Keratinocyte (primary cell): ENCODE measurements at regions not wholly inside any gene's neighbourhood (a gene's known extent, or its start where the extent isn't known, plus 50 kb on each side); places are given as distances from the start of the nearest gene placed in this dataset.

Source experiments
- DNase-seq: peaks from one replicate; pipeline ENCODE4 v3.0.0-alpha.2; 2011; ENCODE audit warnings: low read depth, missing footprints, low spot score
- FAIRE-seq: peaks from 2 replicates; lab custom pipeline; 2011; peaks lifted over from hg19 to GRCh38; lab: Jason Lieb, UNC
- H2AFZ ChIP-seq: 2 replicates; pipeline ENCODE4 v1.6.0; 2012; ENCODE audit warnings: low read length, control low read depth, inconsistent platforms; ENCODE audit not compliant: control insufficient read depth
- H3K27ac ChIP-seq: 2 replicates; pipeline ENCODE4 v1.5.1; 2011; ENCODE audit warnings: low read length; ENCODE audit not compliant: control insufficient read depth, insufficient read depth
- H3K27me3 ChIP-seq: 3 replicates; pipeline ENCODE4 v1.6.0; 2011; ENCODE audit warnings: low read length; ENCODE audit not compliant: control insufficient read depth, insufficient read depth; ENCODE audit errors: extremely low read depth
- H3K36me3 ChIP-seq, 2 experiments: 2 replicates in 1 of 2; 3 replicates in 1 of 2; pipeline ENCODE4 v1.5.1; 2011; ENCODE audit warnings: low read length in 2 of 2, mild to moderate bottlenecking in 1 of 2; ENCODE audit not compliant: control insufficient read depth in 2 of 2, insufficient read depth in 2 of 2; ENCODE audit errors: extremely low read depth in 1 of 2
- H3K4me1 ChIP-seq: 3 replicates; pipeline ENCODE4 v1.5.1; 2011; ENCODE audit warnings: low read length; ENCODE audit not compliant: control insufficient read depth, insufficient read depth; ENCODE audit errors: extremely low read depth
- H3K4me2 ChIP-seq: 3 replicates; pipeline ENCODE4 v1.6.0; 2011; ENCODE audit warnings: low read depth, low read length; ENCODE audit not compliant: control insufficient read depth, insufficient read depth; ENCODE audit errors: extremely low read depth
- H3K4me3 ChIP-seq, 3 experiments: fragments of 200-600 bp in 1 of 3; sonication (generic) in 1 of 3; 2 replicates in 2 of 3; 3 replicates in 1 of 3; pipeline ENCODE4 v1.5.1; 2011 to 2016; ENCODE audit warnings: low read length in 3 of 3, mild to moderate bottlenecking in 3 of 3, control low read depth in 2 of 3, inconsistent platforms in 1 of 3, low read depth in 1 of 3, mixed read lengths in 1 of 3, mixed run types in 1 of 3, moderate library complexity in 1 of 3; ENCODE audit not compliant: control insufficient read depth in 2 of 3, insufficient read depth in 2 of 3; ENCODE audit errors: extremely low read depth in 1 of 3
- H3K79me2 ChIP-seq: 2 replicates; pipeline ENCODE4 v1.6.0; 2012; ENCODE audit warnings: low read length; ENCODE audit not compliant: control insufficient read depth, insufficient read depth
- H3K9ac ChIP-seq: 3 replicates; pipeline ENCODE4 v1.6.0; 2011; ENCODE audit warnings: low read length; ENCODE audit not compliant: control insufficient read depth, insufficient read depth; ENCODE audit errors: extremely low read depth
- H3K9me1 ChIP-seq: 3 replicates; pipeline ENCODE4 v1.6.0; 2011; ENCODE audit warnings: low read length; ENCODE audit not compliant: control insufficient read depth, insufficient read depth; ENCODE audit errors: extremely low read depth
- H3K9me3 ChIP-seq: 2 replicates; pipeline ENCODE4 v1.5.1; 2012; ENCODE audit warnings: low read depth, low read length; ENCODE audit not compliant: control insufficient read depth
- H4K20me1 ChIP-seq: 3 replicates; pipeline ENCODE4 v1.6.0; 2011; ENCODE audit warnings: low read length; ENCODE audit not compliant: control insufficient read depth, insufficient read depth; ENCODE audit errors: extremely low read depth
- CTCF ChIP-seq, 3 experiments: IDR thresholded peaks in 1 of 3; conservative IDR thresholded peaks in 1 of 3; optimal IDR thresholded peaks in 1 of 3; 2 replicates in 2 of 3; 3 replicates in 1 of 3; pipeline versions ENCODE3 to v1.5.1; 2011; ENCODE audit warnings: low read length in 3 of 3, mild to moderate bottlenecking in 3 of 3, moderate library complexity in 2 of 3, control low read depth in 1 of 3, inconsistent platforms in 1 of 3; ENCODE audit not compliant: insufficient read depth in 2 of 3; ENCODE audit errors: extremely low read depth in 1 of 3
- EZH2 ChIP-seq: IDR thresholded peaks from one replicate; pipeline ENCODE4 v1.6.1; 2012; ENCODE audit warnings: inconsistent platforms, mild to moderate bottlenecking, low read length, moderate library complexity
- dilution Hi-C: fragments of 300-500 bp; cut with MboI; formaldehyde crosslinking; loops from one replicate; pipeline ENCODE4 v1.7.0; 2020; ENCODE audit warnings: low sequenced_read_pairs; ENCODE audit not compliant: extremely low pct_ligation_motif_present

DNA sequence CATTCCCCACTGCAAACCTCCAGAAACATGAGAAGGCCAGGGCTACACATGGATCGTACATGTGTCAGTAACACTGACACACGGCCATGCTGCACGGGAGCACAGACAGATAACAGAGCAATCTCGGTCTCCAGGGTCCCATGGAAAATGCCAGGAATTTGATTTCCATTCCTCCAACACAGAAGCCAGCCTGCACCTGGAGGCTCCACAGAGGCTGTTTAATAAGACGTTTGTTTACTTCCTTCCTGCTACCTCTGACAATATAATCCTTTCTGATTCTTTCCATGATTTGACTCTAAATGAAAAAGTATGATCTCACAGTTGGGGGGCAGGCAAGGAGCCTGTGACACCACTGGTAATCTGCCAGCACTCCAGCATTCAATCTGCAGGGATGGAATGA is 210.9 kb upstream of the DDX18 start:
- dilution Hi-C loops = no loop called here
- no peak overlapping the region for H2AFZ ChIP-seq
- H4K20me1 ChIP-seq = no peaks in the 10 kb centered on the region
- H3K9ac ChIP-seq = no peak overlapping the region
- no peak overlapping the region for H3K4me3 ChIP-seq
- no peaks in the 10 kb centered on the region for H3K9me3 ChIP-seq
- no peak for DNase-seq
- no peaks in the 10 kb centered on the region for H3K79me2 ChIP-seq
- H3K27ac ChIP-seq = no peak overlapping the region
- FAIRE-seq = no peak
- H3K27me3 ChIP-seq = no peaks in the 10 kb centered on the region
- TF ChIP-seq EZH2 = no peak
- TF ChIP-seq CTCF (optimal IDR thresholded peaks at IDR 0.05 in 1 of 3, IDR thresholded peaks at IDR 0.05 in 1 of 3, conservative IDR thresholded peaks at IDR 0.05 in 1 of 3; ENCODE audit: extremely low read depth in 1 of 3, insufficient read depth in 2 of 3, low read length in 3 of 3) = no peak
- no peaks in the 10 kb centered on the region for H3K36me3 ChIP-seq
- no peak overlapping the region for H3K4me2 ChIP-seq
- H3K9me1 ChIP-seq = no peaks in the 10 kb centered on the region
- H3K4me1 ChIP-seq = no peaks in the 10 kb centered on the region

GRCh38 chr2:117607202-117607601 is 207.3 kb upstream of the DDX18 start:
- Histone ChIP-seq H3K9me1 (no peaks in the 10 kb centered on the region), H3K9ac (no peak overlapping the region), H4K20me1 (no peaks in the 10 kb centered on the region), H3K4me1 (no peaks in the 10 kb centered on the region), H3K79me2 (no peaks in the 10 kb centered on the region), H2AFZ (no peak overlapping the region), H3K4me3 (no peak overlapping the region), H3K36me3 (no peaks in the 10 kb centered on the region), H3K4me2 (no peak overlapping the region), H3K27me3 (no peaks in the 10 kb centered on the region), H3K9me3 (no peaks in the 10 kb centered on the region), H3K27ac (no peak overlapping the region)
- dilution Hi-C loops = no loop called here
- DNase-seq (no peak), FAIRE-seq (no peak)
- TF ChIP-seq CTCF (optimal IDR thresholded peaks at IDR 0.05 in 1 of 3, IDR thresholded peaks at IDR 0.05 in 1 of 3, conservative IDR thresholded peaks at IDR 0.05 in 1 of 3; ENCODE audit: extremely low read depth in 1 of 3, insufficient read depth in 2 of 3, low read length in 3 of 3) (no peak), EZH2 (no peak)
